Caco-2 (cell line): ENCODE measurements at regions not wholly inside any gene's neighbourhood (a gene's known extent, or its start where the extent isn't known, plus 50 kb on each side); places are given as distances from the start of the nearest gene placed in this dataset.

ENCODE experiments used
- BruUV-seq: library from RNA; stranded (reverse); fragments of 400-500 nt; replicated peaks from 2 replicates; lab custom pipeline; 2021; lab: Mats Ljungman, UMichigan
- CTCF ChIA-PET: fragments of 300-600 bp; sonication (Branson Sonifier 250); formaldehyde crosslinking; loops from one replicate; lab custom pipeline; 2022; ENCODE audit warnings: antibody characterized with exemption; lab: Charles Lee
- POLR2A ChIA-PET: fragments of 300-600 bp; sonication (Branson Sonifier 250); formaldehyde crosslinking; loops from one replicate; lab custom pipeline; 2022; ENCODE audit warnings: antibody characterized with exemption; lab: Charles Lee
- DNase-seq, 2 experiments: peaks; one replicate each; pipeline versions ENCODE4 v3.0.0 to v3.0.0-alpha.2; 2020 to 2022
- H3K27me3 ChIP-seq: replicated peaks from 2 replicates; pipeline ENCODE4 v1.6.0; 2011; ENCODE audit warnings: low read length; ENCODE audit not compliant: control insufficient read depth, insufficient read depth
- H3K36me3 ChIP-seq: 2 replicates; pipeline ENCODE4 v1.5.1; 2011; ENCODE audit warnings: low read length; ENCODE audit not compliant: control insufficient read depth, insufficient read depth
- H3K4me1 ChIP-seq: fragments of 250-450 bp; sonication (Bioruptor Pico); 2 replicates; pipeline ENCODE4 v1.5.1; 2020; ENCODE audit warnings: mild to moderate bottlenecking
- H3K4me3 ChIP-seq: 2 replicates; pipeline ENCODE4 v1.5.1; 2011; ENCODE audit warnings: low read depth, mild to moderate bottlenecking, control low read depth, low read length
- H3K9me3 ChIP-seq: fragments of 250-450 bp; sonication (Bioruptor Pico); 2 replicates; pipeline ENCODE4 v1.5.1; 2020; ENCODE audit warnings: mild to moderate bottlenecking, moderate library complexity
- H3K27ac Mint-ChIP-seq: one replicate; pipeline ENCODE4 v1.8.0; 2022; ENCODE audit warnings: mixed read lengths; ENCODE audit not compliant: unreplicated experiment
- H3K27me3 Mint-ChIP-seq: one replicate; pipeline ENCODE4 v1.8.0; 2022; ENCODE audit warnings: mixed read lengths; ENCODE audit not compliant: insufficient read depth, unreplicated experiment
- H3K36me3 Mint-ChIP-seq: one replicate; pipeline ENCODE4 v1.8.0; 2022; ENCODE audit warnings: mild to moderate bottlenecking, mixed read lengths; ENCODE audit not compliant: insufficient read depth, unreplicated experiment
- H3K4me1 Mint-ChIP-seq: one replicate; pipeline ENCODE4 v1.8.0; 2022; ENCODE audit warnings: low read depth, mixed read lengths; ENCODE audit not compliant: unreplicated experiment
- H3K4me3 Mint-ChIP-seq: one replicate; pipeline ENCODE4 v1.8.0; 2022; ENCODE audit warnings: mild to moderate bottlenecking, moderate library complexity, mixed read lengths; ENCODE audit not compliant: unreplicated experiment
- H3K9me3 Mint-ChIP-seq: one replicate; pipeline ENCODE4 v1.8.0; 2022; ENCODE audit warnings: mixed read lengths; ENCODE audit not compliant: unreplicated experiment
- intact Hi-C: fragments of 100-400 bp; cut with micrococcal nuclease; formaldehyde crosslinking; loops from one replicate; pipeline ENCODE4 v1.10.0; 2022; ENCODE audit not compliant: unreplicated experiment
- TF ChIP-seq, protein P1 (sequence below), 2 experiments: fragments of 200-600 bp in 1 of 2; IDR thresholded peaks; 1 replicate in 1 of 2; 2 replicates in 1 of 2; pipeline versions ENCODE4 v1.5.1 to v1.8.0; 2011 to 2022; ENCODE audit warnings: antibody characterized with exemption in 1 of 2, control low read depth in 1 of 2, inconsistent platforms in 1 of 2, low read depth in 1 of 2, low read length in 1 of 2, mild to moderate bottlenecking in 1 of 2, moderate library complexity in 1 of 2; ENCODE audit not compliant: insufficient read depth in 1 of 2, severe bottlenecking in 1 of 2, unreplicated experiment in 1 of 2

GRCh38 chr12:97148941-97149559 is 242.0 kb downstream of the NEDD1 start:
- CTCF ChIA-PET: interaction anchor here (0.5 to 1.2 kb wide), 5 partner anchors 74 to 255 kb away, joined by 3 to 7 read pairs (median 3); no protein-coding TSS in a partner anchor
- intact Hi-C loops: loop anchor here (1.0 to 10.0 kb wide), 8 partner anchors 157 to 1248 kb away; no protein-coding TSS in a partner anchor
- BruUV-seq: no TSS peak

GRCh38 chr12:97151481-97151880 is 244.4 kb downstream of the NEDD1 start:
- CTCF ChIA-PET: no interaction called here
- TF ChIP-seq, protein P1, sequence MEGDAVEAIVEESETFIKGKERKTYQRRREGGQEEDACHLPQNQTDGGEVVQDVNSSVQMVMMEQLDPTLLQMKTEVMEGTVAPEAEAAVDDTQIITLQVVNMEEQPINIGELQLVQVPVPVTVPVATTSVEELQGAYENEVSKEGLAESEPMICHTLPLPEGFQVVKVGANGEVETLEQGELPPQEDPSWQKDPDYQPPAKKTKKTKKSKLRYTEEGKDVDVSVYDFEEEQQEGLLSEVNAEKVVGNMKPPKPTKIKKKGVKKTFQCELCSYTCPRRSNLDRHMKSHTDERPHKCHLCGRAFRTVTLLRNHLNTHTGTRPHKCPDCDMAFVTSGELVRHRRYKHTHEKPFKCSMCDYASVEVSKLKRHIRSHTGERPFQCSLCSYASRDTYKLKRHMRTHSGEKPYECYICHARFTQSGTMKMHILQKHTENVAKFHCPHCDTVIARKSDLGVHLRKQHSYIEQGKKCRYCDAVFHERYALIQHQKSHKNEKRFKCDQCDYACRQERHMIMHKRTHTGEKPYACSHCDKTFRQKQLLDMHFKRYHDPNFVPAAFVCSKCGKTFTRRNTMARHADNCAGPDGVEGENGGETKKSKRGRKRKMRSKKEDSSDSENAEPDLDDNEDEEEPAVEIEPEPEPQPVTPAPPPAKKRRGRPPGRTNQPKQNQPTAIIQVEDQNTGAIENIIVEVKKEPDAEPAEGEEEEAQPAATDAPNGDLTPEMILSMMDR (IDR thresholded peaks at IDR 0.05; ENCODE audit: insufficient read depth in 1 of 2, low read depth in 1 of 2, low read length in 1 of 2, severe bottlenecking in 1 of 2, unreplicated experiment in 1 of 2): no peak
- H3K4me1 ChIP-seq: no peaks in the 10 kb centered on the region
- H3K36me3 ChIP-seq: no peaks in the 10 kb centered on the region
- Mint-ChIP-seq H3K27ac (no peak overlapping the region), H3K4me1 (no peaks in the 10 kb centered on the region), H3K9me3 (peaks cover 7% of the 10 kb centered on the region), H3K4me3 (no peak overlapping the region), H3K27me3 (no peaks in the 10 kb centered on the region), H3K36me3 (no peaks in the 10 kb centered on the region)
- H3K9me3 ChIP-seq: no peaks in the 10 kb centered on the region
- no peaks in the 10 kb centered on the region for H3K27me3 ChIP-seq
- no peak overlapping the region for H3K4me3 ChIP-seq
- POLR2A ChIA-PET: no interaction called here
- intact Hi-C loops: no loop called here
- no TSS peak for BruUV-seq
- DNase-seq: no peak

More at GRCh38 chr12:97148941-97149559, 242.0 kb downstream of the NEDD1 start:
- Mint-ChIP-seq H3K36me3 (no peaks in the 10 kb centered on the region), H3K27ac (no peak overlapping the region), H3K27me3 (peaks cover 9% of the 10 kb centered on the region), H3K9me3 (no peaks in the 10 kb centered on the region), H3K4me3 (no peak overlapping the region), H3K4me1 (no peaks in the 10 kb centered on the region)
- H3K4me1 ChIP-seq: no peaks in the 10 kb centered on the region
- no peaks in the 10 kb centered on the region for H3K36me3 ChIP-seq
- DNase-seq: peak; percentile 72 to 85
- POLR2A ChIA-PET: interaction anchor here (0.6 kb wide), 1 partner anchor 16 kb away, joined by 10 read pairs; no protein-coding TSS in a partner anchor
- no peaks in the 10 kb centered on the region for H3K27me3 ChIP-seq
- H3K4me3 ChIP-seq: no peak overlapping the region
- TF ChIP-seq, protein P1 (IDR thresholded peaks at IDR 0.05; ENCODE audit: insufficient read depth in 1 of 2, low read depth in 1 of 2, low read length in 1 of 2, severe bottlenecking in 1 of 2, unreplicated experiment in 1 of 2): peak; percentile 88 to 94
- no peaks in the 10 kb centered on the region for H3K9me3 ChIP-seq

GRCh38 chr12:97159377-97159776 is 252.3 kb downstream of the NEDD1 start:
- intact Hi-C loops: no loop called here
- Histone ChIP-seq H3K4me3 (no peak overlapping the region), H3K36me3 (no peaks in the 10 kb centered on the region), H3K9me3 (no peaks in the 10 kb centered on the region), H3K27me3 (no peaks in the 10 kb centered on the region), H3K4me1 (no peaks in the 10 kb centered on the region)
- peak; percentile 20 to 46 for DNase-seq
- Mint-ChIP-seq H3K27ac (no peak overlapping the region), H3K9me3 (peaks cover 7% of the 10 kb centered on the region), H3K4me3 (no peak overlapping the region), H3K4me1 (peaks cover 7% of the 10 kb centered on the region), H3K36me3 (no peaks in the 10 kb centered on the region), H3K27me3 (no peaks in the 10 kb centered on the region)
- ChIA-PET CTCF (no interaction called here), POLR2A (no interaction called here)
- TF ChIP-seq, protein P1 (IDR thresholded peaks at IDR 0.05; ENCODE audit: insufficient read depth in 1 of 2, low read depth in 1 of 2, low read length in 1 of 2, severe bottlenecking in 1 of 2, unreplicated experiment in 1 of 2): no peak
- BruUV-seq: no TSS peak
